Fibroblast of lung (primary cell): ENCODE measurements at regions not wholly inside any gene's neighbourhood (a gene's known extent, or its start where the extent isn't known, plus 50 kb on each side); places are given as distances from the start of the nearest gene placed in this dataset.

ENCODE experiments used
- DNase-seq, 2 donors: peaks; one replicate each; pipeline versions ENCODE4 v3.0.0 to v3.0.0-alpha.2; 2010; ENCODE audit warnings: low read depth in 2 of 2
- H2AFZ ChIP-seq: 2 replicates; pipeline ENCODE4 v1.5.1; 2012; ENCODE audit warnings: low read length, control low read depth, inconsistent platforms
- H3K27ac ChIP-seq: 2 replicates; pipeline ENCODE4 v1.5.1; 2011; ENCODE audit warnings: low read length, control low read depth; ENCODE audit not compliant: insufficient read depth
- H3K27me3 ChIP-seq: 2 replicates; pipeline ENCODE4 v1.5.1; 2011; ENCODE audit warnings: mild to moderate bottlenecking, low read length; ENCODE audit not compliant: control insufficient read depth, insufficient read depth
- H3K36me3 ChIP-seq: 2 replicates; pipeline ENCODE4 v1.5.1; 2011; ENCODE audit warnings: low read length; ENCODE audit not compliant: control insufficient read depth, insufficient read depth
- H3K4me1 ChIP-seq: 2 replicates; pipeline ENCODE4 v1.5.1; 2011; ENCODE audit warnings: low read length; ENCODE audit not compliant: control insufficient read depth, insufficient read depth; ENCODE audit errors: extremely low read depth
- H3K4me2 ChIP-seq: 2 replicates; pipeline ENCODE4 v1.5.1; 2011; ENCODE audit warnings: low read length, control low read depth; ENCODE audit not compliant: insufficient read depth; ENCODE audit errors: extremely low read depth
- H3K4me3 ChIP-seq, 4 experiments: fragments of 200-600 bp in 1 of 4; sonication (generic) in 1 of 4; replicated peaks in 1 of 4; 2 replicates each; pipeline ENCODE4 v1.5.1; 2011 to 2016; ENCODE audit warnings: low read length in 4 of 4, low read depth in 3 of 4, mild to moderate bottlenecking in 3 of 4, control low read depth in 2 of 4, inconsistent platforms in 1 of 4, mixed read lengths in 1 of 4; ENCODE audit not compliant: insufficient read depth in 1 of 4; ENCODE audit errors: control extremely low read depth in 1 of 4
- H3K79me2 ChIP-seq: 2 replicates; pipeline ENCODE4 v1.5.1; 2012; ENCODE audit warnings: mild to moderate bottlenecking, low read length, inconsistent platforms; ENCODE audit not compliant: control insufficient read depth, insufficient read depth
- H3K9ac ChIP-seq: 2 replicates; pipeline ENCODE4 v1.5.1; 2011; ENCODE audit warnings: mild to moderate bottlenecking, low read length, control low read depth; ENCODE audit not compliant: insufficient read depth
- H3K9me3 ChIP-seq: 2 replicates; pipeline ENCODE4 v1.5.1; 2012; ENCODE audit warnings: low read depth, low read length; ENCODE audit not compliant: control insufficient read depth, insufficient read depth
- H4K20me1 ChIP-seq: 2 replicates; pipeline ENCODE4 v1.5.1; 2011; ENCODE audit warnings: low read length; ENCODE audit not compliant: control insufficient read depth, insufficient read depth; ENCODE audit errors: extremely low read depth
- CTCF ChIP-seq, 2 donors: IDR thresholded peaks in 1 of 2; conservative IDR thresholded peaks in 1 of 2; 1 replicate in 1 of 2; 2 replicates in 1 of 2; pipeline ENCODE4 v1.5.1; 2011 to 2012; ENCODE audit warnings: low read length in 2 of 2, control low read depth in 1 of 2, inconsistent platforms in 1 of 2, low read depth in 1 of 2, mild to moderate bottlenecking in 1 of 2
- EZH2 ChIP-seq: IDR thresholded peaks from 2 replicates; pipeline ENCODE4 v1.5.1; 2012; ENCODE audit warnings: low read length, control low read depth, mild to moderate bottlenecking; ENCODE audit errors: missing control alignments

- no peak overlapping the region for H3K4me2 ChIP-seq
- no peaks in the 10 kb centered on the region for H3K27me3 ChIP-seq
- no peak overlapping the region for H3K9ac ChIP-seq
- no peaks in the 10 kb centered on the region for H3K4me1 ChIP-seq
- H2AFZ ChIP-seq, result no peak overlapping the region
- no peaks in the 10 kb centered on the region for H4K20me1 ChIP-seq
- no peaks in the 10 kb centered on the region for H3K36me3 ChIP-seq
- no peaks in the 10 kb centered on the region for H3K9me3 ChIP-seq
- no peak for TF ChIP-seq CTCF (conservative IDR thresholded peaks at IDR 0.05 in 1 of 2, IDR thresholded peaks at IDR 0.05 in 1 of 2; ENCODE audit: low read depth in 1 of 2, low read length in 2 of 2)
- no peak for TF ChIP-seq EZH2
- no peak overlapping the region for H3K4me3 ChIP-seq
- no peak overlapping the region for H3K27ac ChIP-seq
- H3K79me2 ChIP-seq, result no peaks in the 10 kb centered on the region
- DNase-seq, result no peak
Observed at GRCh38 chr13:79267560-79267959, 138.5 kb downstream of the RBM26 start.

DNA sequence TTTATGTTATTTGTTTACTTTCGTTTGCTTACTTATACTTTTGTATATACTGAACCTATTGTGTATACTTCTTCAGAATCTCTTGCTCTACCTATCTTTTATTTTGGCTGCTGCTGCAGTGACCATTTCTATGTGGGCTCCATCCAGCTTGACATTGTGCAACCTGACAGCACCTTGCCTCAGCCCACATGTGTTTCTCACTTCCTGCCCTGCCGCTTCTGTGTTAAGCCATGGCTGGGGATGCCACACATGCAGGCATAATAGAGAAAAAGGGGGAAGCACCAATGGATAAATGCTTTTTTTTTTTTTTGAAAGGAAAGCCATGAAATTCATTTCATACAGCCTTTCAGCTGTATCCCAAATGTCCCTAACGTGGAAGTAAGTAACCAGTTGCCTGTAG, 147.6 kb downstream of the RBM26 start:
- no peaks in the 10 kb centered on the region for H3K79me2 ChIP-seq
- TF ChIP-seq EZH2, result no peak
- no peak for TF ChIP-seq CTCF (conservative IDR thresholded peaks at IDR 0.05 in 1 of 2, IDR thresholded peaks at IDR 0.05 in 1 of 2; ENCODE audit: low read depth in 1 of 2, low read length in 2 of 2)
- no peaks in the 10 kb centered on the region for H3K27me3 ChIP-seq
- H3K9ac ChIP-seq, result no peak overlapping the region
- H4K20me1 ChIP-seq, result no peaks in the 10 kb centered on the region
- no peaks in the 10 kb centered on the region for H3K4me1 ChIP-seq
- no peak overlapping the region for H2AFZ ChIP-seq
- H3K9me3 ChIP-seq, result no peaks in the 10 kb centered on the region
- H3K4me2 ChIP-seq, result no peak overlapping the region
- no peak overlapping the region for H3K27ac ChIP-seq
- no peak overlapping the region for H3K4me3 ChIP-seq
- no peak for DNase-seq
- no peaks in the 10 kb centered on the region for H3K36me3 ChIP-seq

DNA sequence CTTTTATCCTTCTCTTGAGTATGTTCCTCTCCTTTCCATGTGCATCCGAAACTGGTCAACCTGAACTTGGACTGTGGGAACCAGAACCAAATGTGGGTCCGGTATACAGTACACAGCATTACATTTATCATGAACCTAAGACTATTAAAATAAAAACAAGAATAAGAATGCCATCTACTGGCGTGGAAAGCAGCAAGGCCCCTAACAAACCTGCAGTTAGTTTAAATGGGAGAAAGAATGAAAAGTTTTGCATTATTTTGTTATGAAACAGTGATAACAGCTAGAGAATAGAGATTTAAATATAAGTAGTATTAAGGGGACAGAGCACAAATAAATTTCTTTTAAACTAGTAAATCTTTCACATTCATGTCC, 159.5 kb downstream of the RBM26 start:
- H3K9ac ChIP-seq, result no peak overlapping the region
- H3K79me2 ChIP-seq, result no peaks in the 10 kb centered on the region

More for the DNA sequence above, 159.5 kb downstream of the RBM26 start:
- no peaks in the 10 kb centered on the region for H3K36me3 ChIP-seq
- no peak for DNase-seq
- no peak overlapping the region for H3K4me2 ChIP-seq
- no peaks in the 10 kb centered on the region for H3K27me3 ChIP-seq
- H4K20me1 ChIP-seq, result no peaks in the 10 kb centered on the region
- no peak for TF ChIP-seq CTCF (conservative IDR thresholded peaks at IDR 0.05 in 1 of 2, IDR thresholded peaks at IDR 0.05 in 1 of 2; ENCODE audit: low read depth in 1 of 2, low read length in 2 of 2)
- no peak for TF ChIP-seq EZH2
- no peak overlapping the region for H3K4me3 ChIP-seq
- H3K9me3 ChIP-seq, result no peaks in the 10 kb centered on the region
- no peak overlapping the region for H2AFZ ChIP-seq
- no peak overlapping the region for H3K27ac ChIP-seq
- H3K4me1 ChIP-seq, result no peaks in the 10 kb centered on the region
